ENCODE measurements at regions not wholly inside any gene's neighbourhood (a gene's known extent, or its start where the extent isn't known, plus 50 kb on each side); places are given as distances from the start of the nearest gene placed in this dataset.

DNA sequence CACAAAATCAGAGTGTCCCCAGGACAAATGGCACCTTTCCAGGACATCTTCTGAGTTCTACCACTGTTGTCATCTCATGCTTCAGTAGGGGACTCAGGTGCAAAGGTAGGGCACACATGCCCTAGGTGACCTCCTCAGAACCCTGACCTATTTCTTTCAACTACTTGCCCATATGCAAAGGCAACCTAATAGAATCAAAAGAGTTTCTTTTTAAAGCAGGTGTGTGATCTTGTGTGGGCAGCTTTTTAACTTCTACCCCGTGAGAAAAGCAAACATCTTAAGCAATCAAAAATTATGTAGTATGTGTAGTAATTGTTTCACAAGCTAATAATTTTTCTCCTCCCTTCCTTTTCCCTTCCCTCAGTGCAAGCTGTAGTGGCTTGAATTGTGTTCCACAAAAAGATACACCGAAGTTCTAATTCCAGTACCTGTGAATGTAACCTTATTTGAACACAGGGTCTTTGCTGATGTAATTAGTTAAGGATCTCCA is 333.1 kb downstream of the RND3 start:
- Mint-ChIP-seq H3K27me3 (ENCODE audit: low read depth) (no peaks in the 10 kb centered on the region), H3K27ac (ENCODE audit: unreplicated experiment) (no peak overlapping the region), H3K4me3 (no peak overlapping the region), H3K4me1 (no peaks in the 10 kb centered on the region), H3K36me3 (ENCODE audit: low read depth) (no peaks in the 10 kb centered on the region), H3K9me3 (peaks cover 2% of the 10 kb centered on the region)
- TF ChIP-seq CTCF (conservative IDR thresholded peaks at IDR 0.05) = no peak
- no peak for DNase-seq (ENCODE audit: low read depth, low spot score)

DNA sequence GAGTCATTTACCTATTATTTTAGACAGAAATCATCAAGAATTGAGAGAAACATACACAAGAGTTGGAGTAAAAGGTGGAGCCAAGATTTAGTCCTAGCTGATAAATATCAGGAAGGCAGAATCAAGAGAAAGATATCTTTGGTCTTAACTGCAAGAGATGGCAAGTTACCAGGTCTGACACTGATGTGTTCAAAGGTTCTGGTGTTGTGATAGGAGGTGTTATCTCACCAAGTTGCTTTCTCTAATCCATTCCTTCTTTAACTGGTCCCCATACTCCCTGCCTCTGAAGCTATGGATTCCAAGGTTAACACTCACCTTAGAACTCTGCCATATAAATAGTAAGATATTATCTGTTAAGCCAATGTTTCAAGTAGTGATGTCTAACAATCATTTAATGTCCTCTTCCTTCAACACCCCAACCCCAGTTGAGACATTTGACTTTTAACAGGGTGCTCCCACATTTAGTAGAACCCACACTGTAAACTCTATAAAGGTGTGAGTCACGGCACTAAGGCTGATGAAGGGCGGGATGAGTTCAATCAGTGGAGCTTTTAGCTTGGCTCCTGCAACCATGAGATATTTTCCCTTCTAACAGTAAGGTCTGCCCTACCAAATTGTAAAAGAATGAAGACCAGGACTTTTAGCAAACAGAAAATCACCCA is 333.7 kb downstream of the RND3 start:
- Mint-ChIP-seq H3K9me3 (peaks cover 2% of the 10 kb centered on the region), H3K27ac (ENCODE audit: unreplicated experiment) (no peak overlapping the region), H3K27me3 (ENCODE audit: low read depth) (no peaks in the 10 kb centered on the region), H3K36me3 (ENCODE audit: low read depth) (no peaks in the 10 kb centered on the region), H3K4me1 (no peaks in the 10 kb centered on the region), H3K4me3 (no peak overlapping the region)
- no peak for DNase-seq (ENCODE audit: low read depth, low spot score)
- no peak for TF ChIP-seq CTCF (conservative IDR thresholded peaks at IDR 0.05)

- Mint-ChIP-seq H3K9me3 (peaks cover 7% of the 10 kb centered on the region), H3K27ac (ENCODE audit: unreplicated experiment) (no peak overlapping the region), H3K4me1 (no peaks in the 10 kb centered on the region), H3K36me3 (ENCODE audit: low read depth) (no peaks in the 10 kb centered on the region), H3K4me3 (no peak overlapping the region), H3K27me3 (ENCODE audit: low read depth) (no peaks in the 10 kb centered on the region)
- no peak for DNase-seq (ENCODE audit: low read depth, low spot score)
- TF ChIP-seq CTCF (conservative IDR thresholded peaks at IDR 0.05) = no peak
These were observed 335.2 kb downstream of the RND3 start for GRCh38 chr2:150152230-150152629.

- no peaks in the 10 kb centered on the region for H3K4me1 Mint-ChIP-seq
- H3K27ac Mint-ChIP-seq (ENCODE audit: unreplicated experiment) = no peak overlapping the region
- H3K9me3 Mint-ChIP-seq = peaks cover 25% of the 10 kb centered on the region
- no peak overlapping the region for H3K4me3 Mint-ChIP-seq
- peaks cover 10% of the 10 kb centered on the region for H3K36me3 Mint-ChIP-seq (ENCODE audit: low read depth)
- H3K27me3 Mint-ChIP-seq (ENCODE audit: low read depth) = no peaks in the 10 kb centered on the region
- DNase-seq (ENCODE audit: low read depth, low spot score) = no peak
- no peak for TF ChIP-seq CTCF (conservative IDR thresholded peaks at IDR 0.05)
These were observed 337.3 kb downstream of the RND3 start for GRCh38 chr2:150150144-150150543.

GRCh38 chr2:150147889-150148683 is 339.4 kb downstream of the RND3 start:
- no peak overlapping the region for H3K4me3 Mint-ChIP-seq
- H3K4me1 Mint-ChIP-seq = no peaks in the 10 kb centered on the region
- no peak overlapping the region for H3K27ac Mint-ChIP-seq (ENCODE audit: unreplicated experiment)
- H3K36me3 Mint-ChIP-seq (ENCODE audit: low read depth) = peaks cover 10% of the 10 kb centered on the region
- DNase-seq (ENCODE audit: low read depth, low spot score) = no peak
- H3K27me3 Mint-ChIP-seq (ENCODE audit: low read depth) = no peaks in the 10 kb centered on the region
- H3K9me3 Mint-ChIP-seq = peaks cover 26% of the 10 kb centered on the region
- TF ChIP-seq CTCF (conservative IDR thresholded peaks at IDR 0.05) = no peak
